GM18498 (cell line): ENCODE measurements at regions not wholly inside any gene's neighbourhood (a gene's known extent, or its start where the extent isn't known, plus 50 kb on each side); places are given as distances from the start of the nearest gene placed in this dataset.
A peak's percentile ranks its signal among the peaks of the same experiment; 100 is the strongest.

Experiments
- ATAC-seq: cut with Tn5 transposase; IDR thresholded peaks from one replicate; pipeline ENCODE4 v1.9.1; 2021; ENCODE audit warnings: mild to moderate bottlenecking, moderate library complexity; ENCODE audit not compliant: unreplicated experiment

GRCh38 chr13:79267560-79267959 lies 138.5 kb downstream of the RBM26 start:
- no peak for ATAC-seq

GRCh38 chr13:79258489-79258888 lies 147.6 kb downstream of the RBM26 start:
- peak; percentile 79 for ATAC-seq

- peak; percentile 48 for ATAC-seq
Measured at GRCh38 chr13:79246578-79246949, 159.5 kb downstream of the RBM26 start.

GRCh38 chr13:79245937-79246577 lies 160.0 kb downstream of the RBM26 start:
- ATAC-seq, result peak; percentile 82

- ATAC-seq, result no peak
Measured at GRCh38 chr13:79241697-79242096, 164.4 kb downstream of the RBM26 start.

GRCh38 chr13:79237981-79238380 lies 168.1 kb downstream of the RBM26 start:
- ATAC-seq, result no peak

GRCh38 chr13:79231887-79232286 lies 174.2 kb downstream of the RBM26 start:
- no peak for ATAC-seq

GRCh38 chr13:79229761-79230160 lies 176.3 kb downstream of the RBM26 start:
- ATAC-seq, result no peak

GRCh38 chr13:79228972-79229371 lies 177.1 kb downstream of the RBM26 start:
- ATAC-seq, result no peak

GRCh38 chr13:79227418-79227817 lies 178.6 kb downstream of the RBM26 start:
- ATAC-seq, result peak; percentile 87

GRCh38 chr13:79226938-79227337 lies 179.1 kb downstream of the RBM26 start:
- peak; percentile 28 for ATAC-seq

GRCh38 chr13:79226250-79226649 lies 179.8 kb downstream of the RBM26 start:
- ATAC-seq, result no peak

- no peak for ATAC-seq
Measured at GRCh38 chr13:79225487-79226232, 180.4 kb downstream of the RBM26 start.

GRCh38 chr13:79222427-79223205 lies 183.4 kb downstream of the RBM26 start:
- no peak for ATAC-seq

- no peak for ATAC-seq
Measured at GRCh38 chr13:79212064-79212619, 193.9 kb downstream of the RBM26 start.

GRCh38 chr13:79211377-79211776 lies 194.7 kb downstream of the RBM26 start:
- ATAC-seq, result no peak

- ATAC-seq, result no peak
Measured at GRCh38 chr13:79197933-79198332, 208.1 kb downstream of the RBM26 start.

GRCh38 chr13:79196843-79197242 lies 209.2 kb downstream of the RBM26 start:
- ATAC-seq, result no peak

- no peak for ATAC-seq
Measured at GRCh38 chr13:79196366-79196765, 209.7 kb downstream of the RBM26 start.

- peak; percentile 39 for ATAC-seq
Measured at GRCh38 chr13:79194727-79195126, 211.3 kb downstream of the RBM26 start.

- peak; percentile 88 for ATAC-seq
Measured at GRCh38 chr13:79194272-79194671, 211.8 kb downstream of the RBM26 start.
